Brain microvascular endothelial cell (primary cell): ENCODE measurements at regions not wholly inside any gene's neighbourhood (a gene's known extent, or its start where the extent isn't known, plus 50 kb on each side); places are given as distances from the start of the nearest gene placed in this dataset.

Source experiments
- DNase-seq: peaks from one replicate; pipeline ENCODE4 v3.0.0-alpha.2; 2020
- H3K27ac ChIP-seq: fragments of 250-450 bp; sonication (Bioruptor Pico); 2 replicates; pipeline ENCODE4 v1.5.1; 2020; ENCODE audit warnings: mild to moderate bottlenecking, moderate library complexity
- H3K27me3 ChIP-seq: fragments of 250-450 bp; sonication (Bioruptor Pico); replicated peaks from 2 replicates; pipeline ENCODE4 v1.5.1; 2020; ENCODE audit warnings: mild to moderate bottlenecking
- H3K36me3 ChIP-seq: fragments of 250-450 bp; sonication (Bioruptor Pico); replicated peaks from 2 replicates; pipeline ENCODE4 v1.5.1; 2020; ENCODE audit warnings: mild to moderate bottlenecking
- H3K4me3 ChIP-seq: 2 replicates; pipeline ENCODE4 v1.5.1; 2011; ENCODE audit warnings: low read depth, mild to moderate bottlenecking, control low read depth, low read length, moderate library complexity
- in situ Hi-C: cut with HindIII; loops from 2 replicates; pipeline ENCODE4 v1.10.0; 2017; ENCODE audit warnings: low sequenced_read_pairs, low pct_ligation_motif_present
- TF ChIP-seq, protein P1 (sequence below): IDR thresholded peaks from 2 replicates; pipeline ENCODE4 v1.5.1; 2011; ENCODE audit warnings: low read depth, mild to moderate bottlenecking, moderate library complexity, low read length, control low read depth, inconsistent platforms; ENCODE audit errors: missing control alignments

GRCh38 chr9:80378669-80379293, 807.0 kb downstream of the TLE4 start:
- no peaks in the 10 kb centered on the region for H3K27me3 ChIP-seq
- DNase-seq = no peak
- TF ChIP-seq, protein P1, sequence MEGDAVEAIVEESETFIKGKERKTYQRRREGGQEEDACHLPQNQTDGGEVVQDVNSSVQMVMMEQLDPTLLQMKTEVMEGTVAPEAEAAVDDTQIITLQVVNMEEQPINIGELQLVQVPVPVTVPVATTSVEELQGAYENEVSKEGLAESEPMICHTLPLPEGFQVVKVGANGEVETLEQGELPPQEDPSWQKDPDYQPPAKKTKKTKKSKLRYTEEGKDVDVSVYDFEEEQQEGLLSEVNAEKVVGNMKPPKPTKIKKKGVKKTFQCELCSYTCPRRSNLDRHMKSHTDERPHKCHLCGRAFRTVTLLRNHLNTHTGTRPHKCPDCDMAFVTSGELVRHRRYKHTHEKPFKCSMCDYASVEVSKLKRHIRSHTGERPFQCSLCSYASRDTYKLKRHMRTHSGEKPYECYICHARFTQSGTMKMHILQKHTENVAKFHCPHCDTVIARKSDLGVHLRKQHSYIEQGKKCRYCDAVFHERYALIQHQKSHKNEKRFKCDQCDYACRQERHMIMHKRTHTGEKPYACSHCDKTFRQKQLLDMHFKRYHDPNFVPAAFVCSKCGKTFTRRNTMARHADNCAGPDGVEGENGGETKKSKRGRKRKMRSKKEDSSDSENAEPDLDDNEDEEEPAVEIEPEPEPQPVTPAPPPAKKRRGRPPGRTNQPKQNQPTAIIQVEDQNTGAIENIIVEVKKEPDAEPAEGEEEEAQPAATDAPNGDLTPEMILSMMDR = no peak
- in situ Hi-C loops = no loop called here
- no peaks in the 10 kb centered on the region for H3K36me3 ChIP-seq
- no peak overlapping the region for H3K4me3 ChIP-seq
- no peak overlapping the region for H3K27ac ChIP-seq

DNA sequence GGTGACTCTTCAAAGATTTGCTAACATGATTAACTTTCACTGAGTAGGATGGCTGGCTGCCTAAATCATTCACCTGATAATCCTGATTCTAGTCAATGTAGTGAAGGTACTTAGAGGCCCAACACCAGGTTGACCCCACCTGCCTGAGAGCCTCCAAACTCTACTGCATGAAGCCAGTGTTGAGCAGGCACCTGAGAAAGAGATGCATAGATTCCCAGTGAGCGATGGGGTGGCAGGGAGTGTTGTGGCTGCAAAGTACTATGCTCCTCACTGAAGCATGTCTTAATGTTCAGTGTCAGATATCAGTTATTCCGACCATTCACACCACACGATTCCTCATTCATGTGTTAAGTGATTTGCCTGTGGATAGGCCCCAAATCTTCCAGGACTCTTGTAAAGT, 804.4 kb downstream of the TLE4 start:
- TF ChIP-seq, protein P1 = no peak
- Histone ChIP-seq H3K36me3 (no peaks in the 10 kb centered on the region), H3K27me3 (no peaks in the 10 kb centered on the region), H3K27ac (no peak overlapping the region), H3K4me3 (no peak overlapping the region)
- in situ Hi-C loops = no loop called here
- no peak for DNase-seq

- no peaks in the 10 kb centered on the region for H3K27me3 ChIP-seq
- H3K27ac ChIP-seq = no peak overlapping the region
- no peaks in the 10 kb centered on the region for H3K36me3 ChIP-seq
Measured at GRCh38 chr9:80375477-80375876, 803.7 kb downstream of the TLE4 start.

GRCh38 chr9:80369641-80370040, 797.9 kb downstream of the TLE4 start:
- in situ Hi-C loops = no loop called here
- DNase-seq = peak; percentile 72
- TF ChIP-seq, protein P1 = no peak
- no peak overlapping the region for H3K27ac ChIP-seq
- H3K27me3 ChIP-seq = no peaks in the 10 kb centered on the region
- no peak overlapping the region for H3K4me3 ChIP-seq
- H3K36me3 ChIP-seq = no peaks in the 10 kb centered on the region

More at GRCh38 chr9:80375477-80375876, 803.7 kb downstream of the TLE4 start:
- H3K4me3 ChIP-seq = no peak overlapping the region
- DNase-seq = no peak
- in situ Hi-C loops = no loop called here
- TF ChIP-seq, protein P1 = no peak

- H3K27ac ChIP-seq = no peak overlapping the region
- TF ChIP-seq, protein P1 = no peak
- no peaks in the 10 kb centered on the region for H3K27me3 ChIP-seq
- no peaks in the 10 kb centered on the region for H3K36me3 ChIP-seq
- in situ Hi-C loops = no loop called here
- no peak overlapping the region for H3K4me3 ChIP-seq
- no peak for DNase-seq
Measured at GRCh38 chr9:80366626-80367025, 794.9 kb downstream of the TLE4 start.
